ENCODE measurements at regions not wholly inside any gene's neighbourhood (a gene's known extent, or its start where the extent isn't known, plus 50 kb on each side); places are given as distances from the start of the nearest gene placed in this dataset.

DNA sequence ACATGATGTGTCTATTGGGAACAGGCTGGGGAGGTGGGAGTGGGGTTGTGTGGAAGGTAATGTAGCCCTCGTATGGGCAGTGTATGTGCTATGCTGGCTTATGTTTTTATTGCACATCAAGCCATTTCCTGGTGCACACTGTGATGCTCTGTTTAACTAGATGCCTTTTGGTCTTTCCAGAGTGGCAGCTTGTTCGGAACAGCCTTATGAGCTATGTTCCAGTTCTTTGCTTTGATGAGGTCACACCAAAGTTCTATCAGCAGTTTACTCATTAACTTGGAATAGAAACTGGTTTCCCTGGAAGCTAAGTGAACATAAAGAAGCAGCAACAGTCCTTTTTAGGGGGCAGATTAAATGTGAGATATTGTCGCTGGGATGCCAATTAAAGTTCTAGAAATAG lies 133.9 kb downstream of the DIPK2A start:
- TF ChIP-seq ELF4 (IDR thresholded peaks at IDR 0.05) (no peak), SUZ12 (IDR thresholded peaks at IDR 0.05) (no peak), L3MBTL2 (conservative IDR thresholded peaks at IDR 0.05) (no peak), NFRKB (IDR thresholded peaks at IDR 0.05) (no peak), FOXK2 (IDR thresholded peaks at IDR 0.05) (no peak), SP1 (IDR thresholded peaks at IDR 0.05) (no peak), FOXM1 (IDR thresholded peaks at IDR 0.05; ENCODE audit: borderline replicate concordance) (no peak), LEF1 (IDR thresholded peaks at IDR 0.05; ENCODE audit: borderline replicate concordance) (no peak), TARDBP (IDR thresholded peaks at IDR 0.05) (no peak)
- TF ChIP-seq, protein P1, sequence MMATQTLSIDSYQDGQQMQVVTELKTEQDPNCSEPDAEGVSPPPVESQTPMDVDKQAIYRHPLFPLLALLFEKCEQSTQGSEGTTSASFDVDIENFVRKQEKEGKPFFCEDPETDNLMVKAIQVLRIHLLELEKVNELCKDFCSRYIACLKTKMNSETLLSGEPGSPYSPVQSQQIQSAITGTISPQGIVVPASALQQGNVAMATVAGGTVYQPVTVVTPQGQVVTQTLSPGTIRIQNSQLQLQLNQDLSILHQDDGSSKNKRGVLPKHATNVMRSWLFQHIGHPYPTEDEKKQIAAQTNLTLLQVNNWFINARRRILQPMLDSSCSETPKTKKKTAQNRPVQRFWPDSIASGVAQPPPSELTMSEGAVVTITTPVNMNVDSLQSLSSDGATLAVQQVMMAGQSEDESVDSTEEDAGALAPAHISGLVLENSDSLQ (IDR thresholded peaks at IDR 0.05), result no peak
